Superior temporal gyrus (tissue), 1 donor: ENCODE measurements at regions not wholly inside any gene's neighbourhood (a gene's known extent, or its start where the extent isn't known, plus 50 kb on each side); places are given as distances from the start of the nearest gene placed in this dataset.

Experiments
- DNase-seq: peaks from one replicate; pipeline ENCODE4 v3.0.0-alpha.2; 2016; ENCODE audit errors: extremely low spot score

DNA sequence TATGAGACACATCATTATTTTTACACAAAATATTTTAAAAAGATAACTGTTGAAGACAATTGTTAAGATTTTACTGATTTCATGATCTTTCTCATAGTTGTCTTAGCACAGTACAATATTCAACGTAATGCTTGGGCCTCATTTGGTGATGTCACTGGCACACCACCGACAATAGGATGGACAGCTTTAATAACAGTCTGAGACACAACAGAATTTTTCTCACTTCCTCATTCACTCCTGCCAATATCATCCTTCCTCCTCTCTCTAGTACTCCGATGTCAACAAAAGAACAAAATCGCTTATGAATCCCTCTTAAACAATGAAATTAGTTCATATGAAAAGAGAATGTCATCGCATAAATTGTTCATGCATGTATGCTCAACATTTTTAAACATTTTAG, 461.9 kb upstream of the CDH7 start:
- no peak for DNase-seq

DNA sequence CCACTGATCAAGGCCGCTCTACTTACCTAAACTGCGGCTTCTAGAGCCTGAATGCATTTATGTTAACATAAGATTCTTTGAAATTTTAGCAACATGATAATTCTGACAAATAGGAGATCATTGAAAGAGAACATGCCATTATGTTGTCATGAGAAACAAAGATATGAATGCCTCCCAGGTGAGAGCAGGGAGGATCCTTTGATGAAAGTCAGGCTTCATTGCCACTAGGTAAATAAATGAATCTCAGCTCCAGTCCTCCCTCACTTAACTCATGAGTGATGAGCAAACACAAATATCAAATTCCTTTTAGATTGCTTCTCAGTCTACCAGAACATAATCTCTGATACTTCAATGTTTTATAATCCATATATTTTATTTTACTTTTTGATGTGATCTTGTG, 463.2 kb upstream of the CDH7 start:
- DNase-seq, result no peak

DNA sequence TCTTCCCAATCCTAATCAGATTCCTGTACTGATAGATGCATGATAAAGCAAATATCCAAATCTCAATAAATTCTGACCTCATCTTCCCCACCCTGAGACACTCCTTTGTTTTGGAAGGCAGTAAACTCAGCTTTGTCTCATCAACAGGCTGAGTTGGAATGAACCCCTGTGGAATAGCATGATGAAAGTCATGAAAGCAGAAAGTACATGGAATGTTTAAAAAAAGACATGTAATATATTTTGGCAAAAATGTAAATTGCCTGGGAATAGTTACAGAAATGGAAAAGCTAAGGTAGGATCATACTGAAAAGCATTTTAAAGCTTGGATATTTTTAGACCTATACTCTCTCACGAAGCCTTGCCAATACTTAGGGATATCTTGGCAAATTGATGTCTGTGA, 468.7 kb upstream of the CDH7 start:
- no peak for DNase-seq

DNA sequence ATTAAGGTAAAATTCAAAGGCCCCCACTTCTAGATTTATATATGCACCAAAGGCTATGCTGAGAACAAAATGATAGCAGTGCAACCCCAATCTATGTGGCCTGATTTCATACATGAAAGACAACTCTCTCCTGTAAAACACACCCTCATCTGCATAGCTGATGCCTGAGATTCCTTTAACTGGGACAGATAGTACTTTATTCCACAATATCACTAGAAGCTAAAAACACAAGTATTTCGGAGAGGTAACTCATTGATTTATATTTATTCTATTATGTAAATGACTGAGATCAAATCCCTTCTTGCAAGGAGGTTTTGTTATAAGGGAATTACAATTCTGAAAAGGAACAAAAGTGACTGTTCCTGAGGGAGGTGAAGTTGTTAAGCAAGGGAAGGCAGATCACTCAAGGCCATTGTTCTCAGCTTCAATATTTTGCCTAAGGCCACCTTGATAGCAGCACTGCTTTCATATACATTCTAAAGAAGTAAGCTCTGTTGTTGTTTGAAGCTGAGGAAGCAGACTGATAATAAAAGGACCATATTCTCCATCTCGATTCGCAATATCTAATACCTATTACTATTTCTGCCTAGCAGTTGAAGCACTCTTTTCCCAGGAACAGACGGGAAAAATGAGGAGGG, 471.0 kb upstream of the CDH7 start:
- DNase-seq, result no peak

DNA sequence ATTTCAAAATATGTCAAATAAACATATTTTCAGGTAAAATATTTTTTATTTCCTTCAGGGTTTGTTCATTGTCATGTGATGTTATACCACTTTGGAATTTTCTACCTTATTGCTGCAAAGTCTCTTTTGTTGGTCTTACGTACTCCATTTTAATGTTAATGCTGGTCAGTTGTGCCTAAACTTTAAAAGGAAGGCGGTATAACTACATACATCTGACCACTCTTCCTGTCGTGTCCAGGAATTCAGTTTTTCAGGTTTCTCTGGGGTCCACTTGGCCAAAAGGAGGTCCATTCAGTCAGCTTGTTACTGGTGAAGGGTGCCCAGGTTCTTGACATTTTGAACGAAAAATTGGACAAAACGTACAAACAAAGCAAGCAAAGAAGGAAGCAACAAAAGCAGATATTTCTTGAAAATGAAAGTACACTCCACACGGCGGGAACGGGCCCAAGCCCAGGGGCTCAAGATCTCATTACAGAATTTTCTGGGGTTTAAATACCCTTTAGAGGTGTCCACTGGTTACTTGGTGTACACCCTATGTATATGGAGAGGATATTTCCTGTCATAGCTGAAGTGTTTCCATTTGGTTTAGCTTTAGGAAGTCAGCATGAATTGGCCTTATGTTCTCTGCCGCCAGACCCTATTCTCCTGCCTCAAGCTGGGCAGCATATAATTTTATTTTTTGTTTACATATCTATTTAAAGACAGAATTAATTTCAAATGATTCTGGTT, 471.7 kb upstream of the CDH7 start:
- DNase-seq, result no peak

DNA sequence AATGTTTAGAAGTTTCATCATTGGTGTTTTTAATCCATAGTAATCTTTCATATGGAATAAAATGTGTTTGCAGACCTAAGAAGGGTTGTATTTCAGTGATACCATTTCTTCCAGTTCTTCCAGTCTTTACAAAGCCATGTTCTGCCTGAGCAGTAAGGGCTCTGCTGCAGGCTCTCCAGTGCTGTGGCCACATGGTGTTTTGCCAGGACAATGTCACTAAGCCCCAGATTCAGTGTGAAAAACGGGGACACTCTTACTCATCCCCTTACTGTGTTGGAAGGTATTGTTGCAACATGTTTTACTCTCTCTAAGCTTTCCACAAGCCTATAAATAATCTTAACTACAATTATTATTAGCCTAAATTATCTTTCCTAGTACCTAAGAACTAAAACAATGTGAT, 481.4 kb upstream of the CDH7 start:
- no peak for DNase-seq

DNA sequence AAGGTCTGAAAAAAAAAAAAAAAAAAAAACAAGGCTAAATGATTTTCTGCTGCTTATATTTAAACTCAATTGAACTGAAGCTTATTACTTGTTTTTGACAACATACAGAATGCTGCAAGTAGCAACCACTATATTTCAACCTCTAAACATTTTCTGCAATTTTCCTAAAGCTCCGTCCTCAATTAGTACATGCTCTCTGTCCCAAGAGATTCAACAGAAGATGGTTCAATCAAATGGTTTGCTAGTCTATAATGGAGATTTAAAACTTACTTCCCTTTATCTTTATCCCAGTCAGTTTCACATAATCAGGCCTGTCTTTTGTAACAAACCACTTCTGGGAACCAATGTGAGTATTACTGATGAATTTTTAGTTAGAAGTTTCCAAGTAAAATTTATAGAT, 485.1 kb upstream of the CDH7 start:
- DNase-seq, result no peak

DNA sequence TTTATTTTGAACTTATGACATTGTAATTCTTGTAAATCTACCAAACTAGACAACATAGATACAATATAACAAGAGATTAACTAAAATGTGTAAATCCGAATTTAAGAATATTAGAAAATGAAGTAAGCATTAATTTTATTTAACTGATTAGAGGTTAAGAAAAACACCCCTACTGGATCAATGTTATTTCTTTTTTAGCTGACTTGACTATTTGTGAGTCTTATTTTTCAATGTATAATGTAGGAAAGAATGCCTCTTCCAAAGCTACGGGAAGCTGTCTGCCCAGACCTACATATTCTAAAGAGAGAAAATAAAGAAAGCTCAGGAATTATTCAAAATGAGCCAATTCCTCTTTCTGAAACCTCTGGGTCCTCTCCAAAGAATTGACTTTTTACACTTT, 490.8 kb upstream of the CDH7 start:
- DNase-seq, result no peak

DNA sequence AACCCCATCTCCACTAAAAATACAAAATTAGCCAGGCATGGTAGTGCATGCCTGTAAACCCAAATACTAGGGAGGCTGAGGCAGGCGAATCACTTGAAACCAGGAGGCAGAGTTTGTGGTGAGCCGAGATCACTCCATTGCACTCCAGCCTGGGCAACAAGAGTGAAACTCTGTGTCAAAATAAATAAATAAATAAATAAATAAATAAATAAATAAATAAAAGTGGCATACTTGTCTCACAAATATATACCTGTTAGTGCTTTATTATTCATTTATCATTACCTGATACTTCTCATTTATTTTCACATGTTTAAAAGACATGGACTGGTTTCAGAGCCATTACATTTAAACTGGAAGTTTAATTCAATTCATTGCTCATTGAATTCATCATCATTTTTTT, 491.4 kb upstream of the CDH7 start:
- DNase-seq, result no peak

DNA sequence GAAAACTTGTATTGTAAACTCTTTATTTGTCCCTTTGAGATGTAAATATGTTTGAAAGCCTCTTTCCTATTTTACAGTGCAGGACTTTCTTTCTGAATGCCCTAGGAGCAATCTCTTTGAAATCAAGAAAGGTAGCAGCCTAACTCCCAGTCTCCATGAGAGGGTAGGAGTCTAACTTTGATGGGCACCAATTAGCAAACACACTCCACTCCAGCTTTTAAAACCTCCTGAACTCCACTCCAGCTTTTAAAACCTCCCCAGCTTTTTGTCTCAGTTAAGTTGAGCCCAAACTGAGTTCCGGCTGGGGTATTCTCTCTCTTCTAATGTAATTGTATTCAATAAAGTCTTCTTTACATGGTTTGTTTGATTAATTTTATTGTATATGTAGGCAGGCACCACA, 493.7 kb upstream of the CDH7 start:
- no peak for DNase-seq

DNA sequence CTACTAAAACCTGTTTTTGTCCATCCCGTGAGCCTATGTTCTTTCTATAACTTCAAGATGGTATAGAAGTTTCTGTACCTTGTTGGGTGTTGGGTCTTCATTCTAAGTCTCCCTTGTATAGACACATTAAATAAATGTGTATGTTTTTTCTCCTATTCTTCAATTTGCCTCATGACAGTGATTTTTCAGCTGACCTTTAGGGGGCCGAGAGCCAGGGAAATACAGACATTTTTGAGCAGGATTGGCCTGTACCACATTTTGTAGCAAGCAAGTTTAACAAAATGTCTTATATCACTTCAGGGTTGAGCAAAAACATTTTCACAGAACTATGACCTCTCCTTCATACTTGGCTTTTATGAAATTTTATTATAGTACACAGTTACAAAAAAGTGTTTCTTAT, 495.4 kb upstream of the CDH7 start:
- DNase-seq, result no peak

DNA sequence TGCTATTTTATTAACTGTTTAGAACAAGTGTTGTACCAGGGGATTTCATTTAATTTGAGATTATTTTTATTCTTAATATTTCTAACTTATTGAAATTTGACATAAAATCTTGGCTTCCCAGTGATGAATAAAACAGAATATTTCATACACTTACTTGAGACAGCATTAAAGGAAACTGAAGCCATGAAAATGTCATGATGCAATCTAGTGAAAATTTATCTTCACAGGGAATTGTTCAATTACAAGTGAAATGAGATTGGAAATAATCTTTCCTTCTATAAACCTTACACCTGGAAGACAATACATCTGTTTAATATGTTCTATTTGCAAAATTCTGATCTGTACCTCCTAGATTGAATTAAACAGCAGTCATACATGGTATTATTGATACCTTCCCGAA, 511.0 kb upstream of the CDH7 start:
- no peak for DNase-seq

DNA sequence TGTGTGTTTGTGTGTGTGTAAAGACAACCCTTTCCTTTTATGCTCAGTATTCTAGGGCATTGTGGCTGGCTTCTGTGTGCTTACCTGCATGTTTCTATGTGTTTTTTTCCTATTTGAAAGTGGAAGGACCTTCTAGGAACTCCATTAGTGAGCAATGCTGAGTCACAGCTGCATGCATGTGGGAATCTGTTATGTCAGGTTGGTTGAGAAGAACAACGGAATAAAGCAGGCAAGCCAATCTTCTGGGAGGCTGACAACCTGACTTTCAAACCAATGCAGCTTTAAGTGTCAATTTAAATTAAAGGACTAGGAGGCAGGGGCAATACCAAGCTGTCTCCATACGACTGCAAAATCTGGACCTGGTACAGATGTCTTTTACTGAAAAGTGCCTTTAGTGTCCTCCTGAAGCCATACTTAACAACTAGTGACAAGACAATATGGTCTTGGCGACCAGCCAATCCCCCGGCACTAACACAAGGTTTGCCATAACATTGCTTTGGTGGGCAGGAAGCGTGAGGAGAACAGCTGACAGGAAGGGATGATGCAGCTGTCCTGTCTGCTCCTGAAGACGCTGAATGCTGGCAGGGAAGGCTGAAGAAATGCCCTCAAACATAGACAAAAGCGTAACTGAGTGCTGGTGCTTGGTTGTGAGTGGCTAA, 514.7 kb upstream of the CDH7 start:
- DNase-seq, result peak; percentile 25

DNA sequence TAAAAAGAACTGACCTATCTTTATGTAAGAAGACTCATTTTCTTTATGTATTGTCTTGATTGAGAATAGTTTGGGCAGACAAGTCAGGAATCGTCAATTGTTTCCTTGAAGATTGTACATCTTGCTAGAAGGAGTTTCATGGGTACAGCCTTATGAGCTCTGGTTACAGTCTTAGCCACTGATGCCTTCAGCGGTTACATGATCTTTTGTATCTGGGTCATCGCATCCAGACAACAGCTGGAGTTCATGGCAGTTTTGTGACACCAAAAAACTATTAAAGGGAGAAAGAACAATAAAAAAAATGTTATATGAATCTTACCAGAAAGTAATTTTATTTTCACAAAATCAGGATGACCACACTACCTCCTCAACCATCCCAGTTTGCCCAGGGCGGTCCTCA, 520.5 kb upstream of the CDH7 start:
- DNase-seq, result no peak

DNA sequence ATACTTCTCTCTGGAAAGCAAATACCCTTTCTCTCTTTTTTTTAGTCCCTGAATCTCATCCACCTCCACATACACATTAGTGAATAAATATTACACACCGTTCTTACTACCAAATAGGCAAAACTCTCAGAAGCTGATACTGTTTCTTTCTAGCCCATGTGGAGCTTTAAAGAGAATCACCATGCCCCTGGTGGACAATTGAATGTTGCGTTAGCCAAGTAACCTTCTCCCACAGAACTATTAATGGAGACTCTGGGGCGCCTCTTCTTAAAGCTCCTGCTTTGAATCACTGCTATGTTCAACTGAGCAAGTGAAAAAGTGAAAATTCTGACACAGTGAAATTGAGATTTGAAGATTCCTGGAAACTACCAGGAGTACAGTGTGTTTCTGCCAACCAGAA, 522.8 kb upstream of the CDH7 start:
- DNase-seq, result no peak

DNA sequence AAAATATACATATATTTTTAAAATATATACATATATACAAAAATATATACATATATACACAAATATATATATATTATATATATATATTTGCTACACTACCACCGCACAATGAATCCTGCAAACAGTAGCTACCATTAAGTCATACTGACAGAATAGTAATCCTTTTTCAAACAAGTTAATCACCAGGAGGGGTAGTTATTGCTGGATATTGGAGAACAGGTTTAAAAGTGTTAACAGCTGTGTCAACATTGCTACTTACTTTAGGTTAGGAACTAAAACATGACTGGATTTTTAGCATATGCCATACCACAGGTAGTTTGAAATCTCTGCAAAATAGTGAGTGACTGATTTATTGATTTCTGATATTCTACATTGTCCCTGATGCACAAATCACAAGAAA, 529.1 kb upstream of the CDH7 start:
- DNase-seq, result no peak

DNA sequence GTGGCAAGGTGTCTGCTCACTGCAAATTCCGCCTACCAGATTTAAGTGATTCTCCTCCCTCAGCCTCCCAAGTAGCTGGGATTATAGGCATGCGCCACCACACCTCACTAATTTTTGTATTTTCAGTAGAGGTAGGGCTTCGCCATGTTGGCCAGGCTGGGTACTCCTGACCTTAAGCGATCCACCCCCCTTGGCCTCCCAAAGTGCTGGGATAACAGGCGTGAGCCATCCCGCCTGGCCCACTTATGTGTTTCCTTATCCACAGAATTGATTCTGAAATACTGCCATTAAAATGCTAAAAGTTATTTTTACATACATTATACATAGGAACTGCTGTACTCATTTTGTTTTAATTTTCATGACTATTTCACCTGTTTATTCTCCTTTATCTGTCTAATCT, 529.7 kb upstream of the CDH7 start:
- DNase-seq, result no peak

DNA sequence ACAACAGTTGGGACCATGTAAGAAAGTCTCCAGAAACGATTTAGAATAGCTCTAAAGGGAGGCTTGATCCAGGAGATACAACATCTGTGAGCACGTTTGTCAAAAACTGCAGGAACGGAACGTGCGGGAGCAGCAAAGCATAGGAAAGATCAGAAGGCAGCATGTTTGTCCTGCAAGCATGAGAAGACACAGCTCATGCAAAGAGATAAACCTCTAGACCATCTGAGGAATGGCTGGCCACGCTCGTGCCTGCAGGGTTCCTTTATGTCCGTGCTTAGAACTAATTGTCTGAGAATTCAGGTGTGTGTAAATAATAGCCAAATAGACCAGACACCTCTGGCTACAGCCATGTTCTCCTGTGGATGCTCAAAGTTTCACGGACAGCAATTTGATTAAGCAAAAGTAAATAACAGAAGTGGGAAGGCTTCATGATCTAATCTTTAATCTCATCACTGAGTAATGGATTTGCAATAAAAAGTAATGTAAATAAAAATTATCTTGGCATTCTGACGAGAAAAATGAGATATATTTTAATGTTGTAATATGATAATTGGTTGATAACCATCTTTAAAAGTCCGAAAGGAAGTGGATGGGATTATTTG, 534.8 kb upstream of the CDH7 start:
- no peak for DNase-seq

DNA sequence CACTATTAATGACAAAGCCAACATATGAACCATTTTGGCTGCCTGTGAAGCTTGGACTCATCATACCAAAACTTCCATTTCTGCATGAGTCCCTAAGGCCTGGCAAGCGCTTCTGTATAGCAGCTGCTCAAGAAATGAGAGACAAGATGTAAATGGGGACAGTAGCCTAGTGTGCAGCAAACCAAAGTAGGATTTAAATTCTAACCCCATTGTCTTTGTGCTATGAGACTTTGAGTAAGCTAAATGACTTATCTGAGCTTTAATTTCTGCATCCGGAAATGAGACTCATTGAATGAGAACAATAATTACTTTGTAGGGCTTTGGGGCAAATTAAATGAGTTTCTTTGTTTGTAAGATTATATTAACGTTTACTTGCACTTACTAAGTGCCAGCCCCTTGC, 536.4 kb upstream of the CDH7 start:
- no peak for DNase-seq

DNA sequence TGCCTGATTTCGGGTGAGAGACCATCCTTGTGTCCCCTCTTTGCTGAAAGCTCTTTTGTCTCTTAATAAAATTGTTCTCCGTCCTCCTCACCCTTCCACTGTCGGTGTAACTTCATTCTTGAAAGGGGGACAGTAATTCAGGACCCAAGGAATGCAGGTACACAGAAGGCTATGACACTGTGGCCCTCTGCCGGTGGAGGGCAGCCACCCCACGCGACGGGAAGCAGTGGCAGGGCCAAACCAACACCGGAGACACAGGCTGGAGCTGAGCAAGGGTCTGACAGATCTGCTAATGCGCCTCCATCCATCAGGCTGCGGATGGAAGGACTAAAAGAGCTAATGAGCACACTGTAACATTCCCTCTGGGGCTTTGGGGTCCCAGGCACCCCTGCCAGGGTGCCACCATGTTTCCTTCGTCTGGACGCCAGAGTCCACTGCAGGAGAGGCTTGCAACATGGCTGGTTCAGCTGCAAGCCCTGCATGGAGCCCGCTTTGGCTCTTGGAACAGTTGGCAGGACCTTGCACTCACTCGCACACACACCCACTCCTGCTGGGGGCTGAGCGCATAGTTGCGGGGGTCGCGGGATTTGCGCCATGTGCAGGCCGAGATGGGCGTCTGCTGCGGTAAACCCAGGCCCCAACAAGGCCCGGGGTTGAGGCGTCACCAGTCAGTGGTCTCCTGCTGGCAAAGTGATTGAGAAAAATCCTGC, 544.1 kb upstream of the CDH7 start:
- DNase-seq, result no peak

DNA sequence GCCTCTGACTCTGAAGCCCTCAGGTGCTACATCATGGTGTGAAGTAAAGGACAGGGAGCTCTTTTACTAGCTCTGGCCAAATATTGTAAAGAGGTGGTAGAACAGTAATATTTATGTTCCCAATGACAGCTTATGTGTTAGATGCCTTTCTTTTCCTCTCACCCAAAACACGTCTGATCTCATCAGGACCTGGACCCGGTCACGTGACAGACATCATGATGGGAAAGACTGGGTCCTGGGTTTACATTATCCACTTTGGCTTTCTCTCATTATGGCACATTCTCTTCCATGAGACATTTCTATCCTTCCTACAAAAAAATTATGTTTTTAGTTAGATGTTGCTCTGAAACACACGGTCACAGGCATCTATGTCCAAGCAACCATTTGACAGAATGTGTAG, 548.7 kb upstream of the CDH7 start:
- no peak for DNase-seq

DNA sequence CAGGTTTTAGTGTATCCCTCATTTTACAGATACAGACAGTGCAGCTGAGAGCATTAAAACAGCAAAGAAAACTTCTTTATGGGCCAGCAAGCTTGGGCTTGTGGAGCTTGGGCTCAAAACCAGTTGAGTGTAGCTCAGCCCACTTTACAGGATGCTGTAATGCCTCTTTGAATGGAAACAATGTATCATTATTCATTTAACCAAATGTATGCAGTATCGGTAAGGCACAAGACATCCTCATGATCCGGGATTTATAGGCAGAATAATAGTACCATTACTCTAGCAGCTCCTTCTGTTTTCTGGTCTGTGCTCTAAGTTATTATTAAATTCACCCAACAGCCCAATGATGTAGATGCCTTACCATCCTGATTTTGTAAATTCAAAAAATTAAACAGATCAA, 575.1 kb upstream of the CDH7 start:
- no peak for DNase-seq
